K562 (cell line): ENCODE measurements at regions not wholly inside any gene's neighbourhood (a gene's known extent, or its start where the extent isn't known, plus 50 kb on each side); places are given as distances from the start of the nearest gene placed in this dataset.

Source experiments
- ATAC-seq: fragments of 200-7000 bp; cut with Tn5 transposase; 3 replicates; pipeline ENCODE4 v1.9.1; 2020; ENCODE audit warnings: moderate library complexity
- BruUV-seq: library from RNA; stranded (reverse); fragments of 400-500 nt; replicated peaks from 2 replicates; lab custom pipeline; 2021; lab: Mats Ljungman, UMichigan
- CTCF ChIA-PET: fragments of 300-600 bp; formaldehyde crosslinking; extraction: SDS; loops from one replicate; lab custom pipeline; 2021; ENCODE audit warnings: low intra/inter-chr PET ratio; lab: Yijun Ruan, JAX
- POLR2A ChIA-PET: fragments of 300-600, 350-650 bp; sonication (Branson Sonifier 250); formaldehyde crosslinking; extraction: SDS; loops from one replicate; lab custom pipeline; 2021; ENCODE audit warnings: antibody characterized with exemption, inconsistent platforms; lab: Yijun Ruan, JAX
- DNase-seq, 4 experiments: peaks; one replicate each; pipeline versions ENCODE4 v3.0.0 to v3.0.0-alpha.2; 2011 to 2018; ENCODE audit warnings: low spot score in 3 of 4, mixed read lengths in 3 of 4; ENCODE audit errors: extremely low read depth in 1 of 4
- FAIRE-seq: peaks from 2 replicates; lab custom pipeline; 2011; peaks lifted over from hg19 to GRCh38; lab: Jason Lieb, UNC
- H2AFZ ChIP-seq: 2 replicates; pipeline ENCODE4 v1.6.0; 2011; ENCODE audit warnings: low read depth, low read length, control low read depth, inconsistent platforms
- H3K27ac ChIP-seq: fragments of 200-600 bp; 3 replicates; pipeline ENCODE4 v1.8.0; 2011; ENCODE audit warnings: low read depth, mild to moderate bottlenecking, control low read depth, inconsistent platforms, low read length, moderate library complexity, mixed read lengths; ENCODE audit errors: extremely low read depth
- H3K27me3 ChIP-seq, 2 experiments: fragments of 300-600 bp in 1 of 2; 2 replicates in 1 of 2; 3 replicates in 1 of 2; pipeline versions ENCODE4 v1.6.0 to v1.8.0; 2011; ENCODE audit warnings: inconsistent platforms in 2 of 2, low read length in 2 of 2, mild to moderate bottlenecking in 1 of 2, mixed read lengths in 1 of 2, moderate library complexity in 1 of 2; ENCODE audit not compliant: control insufficient read depth in 2 of 2, insufficient read depth in 2 of 2
- H3K36me3 ChIP-seq: fragments of 300-600 bp; 3 replicates; pipeline ENCODE4 v1.8.0; 2011; ENCODE audit warnings: mild to moderate bottlenecking, low read length, inconsistent platforms; ENCODE audit not compliant: control insufficient read depth, insufficient read depth
- H3K4me1 ChIP-seq, 2 experiments: fragments of 200-600 bp in 1 of 2; replicated peaks in 1 of 2; 2 replicates in 1 of 2; 3 replicates in 1 of 2; pipeline versions ENCODE4 v1.5.1 to v1.8.0; 2011; ENCODE audit warnings: inconsistent platforms in 2 of 2, low read length in 2 of 2, mild to moderate bottlenecking in 1 of 2, mixed read lengths in 1 of 2, moderate library complexity in 1 of 2; ENCODE audit not compliant: control insufficient read depth in 2 of 2, insufficient read depth in 2 of 2
- H3K4me2 ChIP-seq: 2 replicates; pipeline ENCODE4 v1.6.1; 2011; ENCODE audit warnings: low read length, control low read depth, inconsistent platforms, mixed read lengths; ENCODE audit not compliant: insufficient read depth
- H3K4me3 ChIP-seq: fragments of 200-600 bp; sonication (generic), shearing (Covaris generic); 2 replicates; pipeline ENCODE4 v1.5.1; 2016; ENCODE audit warnings: control low read depth, inconsistent platforms
- H3K79me2 ChIP-seq: fragments of 200-600 bp; 3 replicates; pipeline ENCODE4 v1.8.0; 2011; ENCODE audit warnings: low read length, inconsistent platforms; ENCODE audit not compliant: control insufficient read depth, insufficient read depth
- H3K9ac ChIP-seq, 2 experiments: 2 replicates each; pipeline versions ENCODE4 v1.6.0 to v1.6.1; 2011; ENCODE audit warnings: low read depth in 2 of 2, low read length in 2 of 2, control low read depth in 1 of 2, inconsistent platforms in 1 of 2, mild to moderate bottlenecking in 1 of 2, mixed read lengths in 1 of 2; ENCODE audit not compliant: insufficient read depth in 1 of 2
- H3K9me1 ChIP-seq: one replicate; pipeline ENCODE4 v1.6.0; 2011; ENCODE audit warnings: inconsistent platforms, mild to moderate bottlenecking, low read length, moderate library complexity; ENCODE audit not compliant: control insufficient read depth, insufficient read depth
- H3K9me3 ChIP-seq: replicated peaks from 2 replicates; pipeline ENCODE4 v1.5.1; 2011; ENCODE audit warnings: low read depth, low read length, inconsistent platforms; ENCODE audit not compliant: control insufficient read depth, insufficient read depth
- H4K20me1 ChIP-seq: replicated peaks from 2 replicates; pipeline ENCODE4 v1.6.1; 2011; ENCODE audit warnings: low read length, inconsistent platforms, mixed read lengths; ENCODE audit not compliant: control insufficient read depth, insufficient read depth
- ADNP ChIP-seq: fragments of 200-800 bp; sonication (Bioruptor generic); IDR thresholded peaks from 2 replicates; pipeline ENCODE4 v1.6.1; 2016; ENCODE audit warnings: missing genetic modification characterization, missing compliant biosample characterization
- DMBX1 ChIP-seq: fragments of 250-450 bp; sonication (Bioruptor Pico); IDR thresholded peaks from 2 replicates; pipeline ENCODE4 v1.8.0; 2022; ENCODE audit warnings: inconsistent platforms, mild to moderate bottlenecking, moderate library complexity, borderline replicate concordance
- E2F1 ChIP-seq: sonication (generic); formaldehyde crosslinking; IDR thresholded peaks from 2 replicates; pipeline ENCODE4 v1.8.1; 2023; ENCODE audit warnings: mild to moderate bottlenecking, missing genetic modification reagents, moderate library complexity
- EWSR1 ChIP-seq: fragments of 450-650 bp; IDR thresholded peaks from 2 replicates; pipeline ENCODE4 v1.6.1; 2018; ENCODE audit warnings: borderline replicate concordance, mild to moderate bottlenecking, low read depth, moderate library complexity; ENCODE audit not compliant: partially characterized antibody
- GTF3C2 ChIP-seq: IDR thresholded peaks from 3 replicates; pipeline ENCODE4 v1.6.1; 2011; ENCODE audit warnings: borderline replicate concordance, mild to moderate bottlenecking, moderate library complexity; ENCODE audit not compliant: insufficient read length; ENCODE audit errors: extremely low read depth
- KAT7 ChIP-seq: sonication (generic); formaldehyde crosslinking; IDR thresholded peaks from 2 replicates; pipeline ENCODE4 v1.8.0; 2022; ENCODE audit warnings: missing genetic modification reagents, mild to moderate bottlenecking, borderline replicate concordance
- NFIX ChIP-seq: fragments of 250-450 bp; sonication (Bioruptor Pico); IDR thresholded peaks from 2 replicates; pipeline ENCODE4 v1.4.0; 2020; ENCODE audit warnings: low read depth, mild to moderate bottlenecking, moderate library complexity
- POLR2AphosphoS2 ChIP-seq: IDR thresholded peaks from 2 replicates; pipeline ENCODE4 v1.6.1; 2012; ENCODE audit warnings: low read length, improper control_type of control experiment
- PRMT5 ChIP-seq: sonication (generic); formaldehyde crosslinking; IDR thresholded peaks from 2 replicates; pipeline ENCODE4 v1.5.0; 2020; ENCODE audit warnings: missing genetic modification reagents
- STAG1 ChIP-seq: sonication (generic); formaldehyde crosslinking; IDR thresholded peaks from 2 replicates; pipeline ENCODE4 v1.5.0; 2020; ENCODE audit warnings: missing genetic modification reagents, borderline replicate concordance
- TAF7 ChIP-seq: fragments of 450-650 bp; IDR thresholded peaks from 2 replicates; pipeline ENCODE4 v1.6.1; 2016; ENCODE audit warnings: missing genetic modification characterization, missing compliant biosample characterization
- TGIF2 ChIP-seq: sonication (generic); formaldehyde crosslinking; IDR thresholded peaks from 2 replicates; pipeline ENCODE4 v1.8.1; 2022; ENCODE audit warnings: mild to moderate bottlenecking, missing genetic modification reagents, moderate library complexity
- ZMIZ1 ChIP-seq, 2 experiments: fragments of 150-350 bp in 1 of 2; IDR thresholded peaks; 2 replicates each; pipeline ENCODE4 v1.6.1; 2012 to 2016; ENCODE audit warnings: low read depth in 2 of 2, low read length in 2 of 2, mild to moderate bottlenecking in 1 of 2, moderate library complexity in 1 of 2
- ZNF217 ChIP-seq: sonication (generic); formaldehyde crosslinking; IDR thresholded peaks from 2 replicates; pipeline ENCODE4 v1.8.0; 2022; ENCODE audit warnings: mild to moderate bottlenecking, missing genetic modification reagents
- ZNF239 ChIP-seq: fragments of 250-450 bp; sonication (Bioruptor Pico); IDR thresholded peaks from 2 replicates; pipeline ENCODE4 v1.4.0; 2020; ENCODE audit warnings: mild to moderate bottlenecking
- ZNF274 ChIP-seq: IDR thresholded peaks from 2 replicates; pipeline ENCODE4 v1.6.1; 2011; ENCODE audit warnings: low read depth, mild to moderate bottlenecking, low read length, moderate library complexity, borderline replicate concordance
- ZNF695 ChIP-seq: fragments of 450-650 bp; formaldehyde crosslinking; IDR thresholded peaks from 2 replicates; pipeline ENCODE4 v1.4.0; 2020; ENCODE audit warnings: mild to moderate bottlenecking, moderate library complexity
- WGBS: fragments of 100-300 bp; shearing (Covaris generic); methylation state at CpG from one replicate; pipeline ENCODE4 v1.1.6; 2016; ENCODE audit warnings: low coverage, mixed read lengths; ENCODE audit not compliant: insufficient coverage; ENCODE audit errors: missing lambda C conversion rate; 5-methylcytosine and 5-hydroxymethylcytosine counted together
- in situ Hi-C: fragments of 300-500 bp; cut with MboI; formaldehyde crosslinking; loops from 4 replicates; pipeline ENCODE4 v1.15.0; 2018; ENCODE audit warnings: inconsistent platforms, mixed read lengths
- intact Hi-C: fragments of 100-400 bp; cut with micrococcal nuclease; formaldehyde crosslinking; loops from 2 replicates; pipeline ENCODE4 v1.14.2; 2022

- H3K9me1 ChIP-seq, result no peaks in the 10 kb centered on the region
- H3K9me3 ChIP-seq, result no peaks in the 10 kb centered on the region
- intact Hi-C loops, result no loop called here
- no peaks in the 10 kb centered on the region for H3K4me1 ChIP-seq
- no peaks in the 10 kb centered on the region for H3K79me2 ChIP-seq
- H3K4me3 ChIP-seq, result no peak overlapping the region
- no peaks in the 10 kb centered on the region for H4K20me1 ChIP-seq
- in situ Hi-C loops, result no loop called here
- H3K9ac ChIP-seq, result no peak overlapping the region
- POLR2A ChIA-PET, result no interaction called here
- DNase-seq (no peak), FAIRE-seq (no peak), ATAC-seq (no peak)
- H2AFZ ChIP-seq, result no peak overlapping the region
- H3K27ac ChIP-seq, result no peak overlapping the region
- H3K36me3 ChIP-seq, result no peaks in the 10 kb centered on the region
- CTCF ChIA-PET, result no interaction called here
- no TSS peak for BruUV-seq
- H3K4me2 ChIP-seq, result no peak overlapping the region
- WGBS, result 0% methylated on average over 5 of the region's 5 CpGs
- H3K27me3 ChIP-seq, result no peaks in the 10 kb centered on the region
- TF ChIP-seq STAG1 (CRISPR knock-in tag) (no peak), DMBX1 (no peak), ZNF217 (no peak), PRMT5 (CRISPR knock-in tag) (no peak), ZNF695 (CRISPR knock-in tag) (no peak), ADNP (tag) (no peak), KAT7 (CRISPR knock-in tag) (no peak), POLR2AphosphoS2 (no peak), TGIF2 (CRISPR knock-in tag) (no peak), GTF3C2 (no peak), ZMIZ1 (IDR thresholded peaks at IDR 0.05; ENCODE audit: low read depth in 2 of 2, low read length in 2 of 2) (no peak), ZNF239 (CRISPR knock-in tag) (no peak), NFIX (no peak), TAF7 (tag) (no peak), E2F1 (CRISPR knock-in tag) (no peak), EWSR1 (no peak), ZNF274 (no peak)
These were observed 129.6 kb downstream of the LUZP4 start for GRCh38 chrX:115419069-115419468.
